MG63 (cell line): ENCODE measurements at regions not wholly inside any gene's neighbourhood (a gene's known extent, or its start where the extent isn't known, plus 50 kb on each side); places are given as distances from the start of the nearest gene placed in this dataset.
"Not testable (repeated sequence)": the region's sequence is repeated elsewhere in the genome, so short reads cannot be mapped to it uniquely, and the experiment has no call there.

Experiments
- DNase-seq: peaks from one replicate; pipeline ENCODE4 v3.0.0-alpha.2; 2020
- H3K27me3 ChIP-seq: fragments of 250-450 bp; sonication (Bioruptor Pico); 2 replicates; pipeline ENCODE4 v1.5.1; 2020; ENCODE audit warnings: mild to moderate bottlenecking, moderate library complexity
- H3K36me3 ChIP-seq: fragments of 250-450 bp; sonication (Bioruptor Pico); 2 replicates; pipeline ENCODE4 v1.5.1; 2020; ENCODE audit warnings: mild to moderate bottlenecking, moderate library complexity
- H3K4me3 ChIP-seq: fragments of 250-450 bp; sonication (Bioruptor Pico); 2 replicates; pipeline ENCODE4 v1.5.1; 2020; ENCODE audit warnings: mild to moderate bottlenecking, moderate library complexity
- H3K9me3 ChIP-seq: fragments of 250-450 bp; sonication (Bioruptor Pico); 2 replicates; pipeline ENCODE4 v1.5.1; 2020; ENCODE audit warnings: mild to moderate bottlenecking, moderate library complexity

- Histone ChIP-seq H3K36me3 (no peaks in the 10 kb centered on the region), H3K4me3 (no peak overlapping the region), H3K9me3 (no peaks in the 10 kb centered on the region), H3K27me3 (no peaks in the 10 kb centered on the region)
- no peak for DNase-seq
These were observed 51.6 kb upstream of the POMP start for GRCh38 chr13:28607187-28607955.

- DNase-seq, result no peak
- Histone ChIP-seq H3K36me3 (no peaks in the 10 kb centered on the region), H3K9me3 (no peaks in the 10 kb centered on the region), H3K27me3 (no peaks in the 10 kb centered on the region), H3K4me3 (no peak overlapping the region)
These were observed 52.5 kb upstream of the POMP start for GRCh38 chr13:28606466-28606865.

GRCh38 chr13:28605147-28605546, 53.8 kb upstream of the POMP start:
- H3K36me3 ChIP-seq, DNase-seq, H3K4me3 ChIP-seq, H3K27me3 ChIP-seq, H3K9me3 ChIP-seq: not testable (repeated sequence)

GRCh38 chr13:28603043-28603664, 55.8 kb upstream of the POMP start:
- DNase-seq, result no peak
- Histone ChIP-seq H3K36me3 (no peaks in the 10 kb centered on the region), H3K27me3 (no peaks in the 10 kb centered on the region), H3K9me3 (no peaks in the 10 kb centered on the region), H3K4me3 (no peak overlapping the region)

GRCh38 chr13:28602580-28602979, 56.4 kb upstream of the POMP start:
- H3K4me3 ChIP-seq, result no peak overlapping the region
- no peaks in the 10 kb centered on the region for H3K36me3 ChIP-seq
- H3K27me3 ChIP-seq, result no peaks in the 10 kb centered on the region
- no peak for DNase-seq
- H3K9me3 ChIP-seq, result no peaks in the 10 kb centered on the region

- Histone ChIP-seq H3K4me3 (no peak overlapping the region), H3K36me3 (no peaks in the 10 kb centered on the region), H3K9me3 (no peaks in the 10 kb centered on the region), H3K27me3 (no peaks in the 10 kb centered on the region)
- DNase-seq, result no peak
These were observed 57.3 kb upstream of the POMP start for GRCh38 chr13:28601581-28601980.

- no peaks in the 10 kb centered on the region for H3K27me3 ChIP-seq
- no peak for DNase-seq
- no peaks in the 10 kb centered on the region for H3K9me3 ChIP-seq
These were observed 61.3 kb upstream of the POMP start for GRCh38 chr13:28597641-28598040.

GRCh38 chr13:28590461-28590860, 68.5 kb upstream of the POMP start:
- H3K36me3 ChIP-seq, result no peaks in the 10 kb centered on the region
- no peaks in the 10 kb centered on the region for H3K9me3 ChIP-seq
- no peak overlapping the region for H3K4me3 ChIP-seq
- H3K27me3 ChIP-seq, result no peaks in the 10 kb centered on the region
- DNase-seq, result no peak

More at GRCh38 chr13:28597641-28598040, 61.3 kb upstream of the POMP start:
- no peaks in the 10 kb centered on the region for H3K36me3 ChIP-seq
- no peak overlapping the region for H3K4me3 ChIP-seq

- no peaks in the 10 kb centered on the region for H3K9me3 ChIP-seq
- no peaks in the 10 kb centered on the region for H3K27me3 ChIP-seq
- no peak for DNase-seq
- H3K4me3 ChIP-seq, result no peak overlapping the region
- H3K36me3 ChIP-seq, result no peaks in the 10 kb centered on the region
These were observed 70.6 kb upstream of the POMP start for GRCh38 chr13:28588296-28588695.

GRCh38 chr13:28587174-28587540, 71.8 kb upstream of the POMP start:
- DNase-seq, result no peak
- Histone ChIP-seq H3K27me3 (no peaks in the 10 kb centered on the region), H3K4me3 (no peak overlapping the region), H3K36me3 (no peaks in the 10 kb centered on the region), H3K9me3 (no peaks in the 10 kb centered on the region)

- H3K27me3 ChIP-seq, result no peaks in the 10 kb centered on the region
- H3K9me3 ChIP-seq, result no peaks in the 10 kb centered on the region
- no peaks in the 10 kb centered on the region for H3K36me3 ChIP-seq
- no peak for DNase-seq
- no peak overlapping the region for H3K4me3 ChIP-seq
These were observed 72.3 kb upstream of the POMP start for GRCh38 chr13:28586439-28587173.

GRCh38 chr13:28585561-28585960, 73.4 kb upstream of the POMP start:
- H3K9me3 ChIP-seq, result no peaks in the 10 kb centered on the region

GRCh38 chr13:28584873-28585381, 74.0 kb upstream of the POMP start:
- no peaks in the 10 kb centered on the region for H3K9me3 ChIP-seq
- no peak overlapping the region for H3K4me3 ChIP-seq
- no peaks in the 10 kb centered on the region for H3K27me3 ChIP-seq
- DNase-seq, result no peak
- H3K36me3 ChIP-seq, result no peaks in the 10 kb centered on the region

More at GRCh38 chr13:28585561-28585960, 73.4 kb upstream of the POMP start:
- H3K4me3 ChIP-seq, result no peak overlapping the region
- H3K27me3 ChIP-seq, result no peaks in the 10 kb centered on the region
- H3K36me3 ChIP-seq, result no peaks in the 10 kb centered on the region
- no peak for DNase-seq

GRCh38 chr13:28583651-28584091, 75.3 kb upstream of the POMP start:
- Histone ChIP-seq H3K4me3 (no peak overlapping the region), H3K27me3 (no peaks in the 10 kb centered on the region), H3K36me3 (no peaks in the 10 kb centered on the region), H3K9me3 (no peaks in the 10 kb centered on the region)
- no peak for DNase-seq

- no peak for DNase-seq
- Histone ChIP-seq H3K9me3 (no peaks in the 10 kb centered on the region), H3K27me3 (no peaks in the 10 kb centered on the region), H3K36me3 (no peaks in the 10 kb centered on the region), H3K4me3 (no peak overlapping the region)
These were observed 76.1 kb upstream of the POMP start for GRCh38 chr13:28582892-28583240.

GRCh38 chr13:28582225-28582891, 76.6 kb upstream of the POMP start:
- no peak for DNase-seq
- Histone ChIP-seq H3K27me3 (no peaks in the 10 kb centered on the region), H3K9me3 (no peaks in the 10 kb centered on the region), H3K36me3 (no peaks in the 10 kb centered on the region), H3K4me3 (no peak overlapping the region)

GRCh38 chr13:28581451-28581850, 77.5 kb upstream of the POMP start:
- no peak for DNase-seq
- Histone ChIP-seq H3K9me3 (no peaks in the 10 kb centered on the region), H3K27me3 (no peaks in the 10 kb centered on the region), H3K4me3 (no peak overlapping the region), H3K36me3 (no peaks in the 10 kb centered on the region)
